GM23248 (cell line): ENCODE measurements at regions not wholly inside any gene's neighbourhood (a gene's known extent, or its start where the extent isn't known, plus 50 kb on each side); places are given as distances from the start of the nearest gene placed in this dataset.

Source experiments
- DNase-seq: peaks from one replicate; pipeline ENCODE4 v3.0.0-alpha.2; 2015
- H2AFZ ChIP-seq: fragments of 200-600 bp; sonication (generic); 2 replicates; pipeline ENCODE4 v1.6.1; 2016; ENCODE audit warnings: antibody characterized with exemption
- H3F3A ChIP-seq: fragments of 200-600 bp; sonication (generic); 2 replicates; pipeline ENCODE4 v1.6.1; 2016; ENCODE audit warnings: mild to moderate bottlenecking, antibody characterized with exemption, mixed run types; ENCODE audit not compliant: insufficient read depth
- H3K27ac ChIP-seq: fragments of 200-600 bp; sonication (generic); 2 replicates; pipeline ENCODE4 v1.5.1; 2016; ENCODE audit warnings: mild to moderate bottlenecking
- H3K27me3 ChIP-seq: fragments of 200-600 bp; sonication (generic); replicated peaks from 2 replicates; pipeline ENCODE4 v1.6.1; 2016; ENCODE audit warnings: mild to moderate bottlenecking; ENCODE audit not compliant: insufficient read depth
- H3K36me3 ChIP-seq: fragments of 200-600 bp; sonication (generic); 2 replicates; pipeline ENCODE4 v1.6.1; 2016; ENCODE audit warnings: low read depth, mild to moderate bottlenecking
- H3K4me1 ChIP-seq: fragments of 200-600 bp; sonication (generic); 2 replicates; pipeline ENCODE4 v1.6.1; 2016; ENCODE audit warnings: mild to moderate bottlenecking; ENCODE audit not compliant: insufficient read depth
- H3K4me2 ChIP-seq: fragments of 200-600 bp; sonication (generic); one replicate; pipeline ENCODE4 v1.6.1; 2016; ENCODE audit warnings: mild to moderate bottlenecking; ENCODE audit not compliant: unreplicated experiment
- H3K4me3 ChIP-seq: fragments of 200-600 bp; sonication (generic); 2 replicates; pipeline ENCODE4 v1.5.1; 2016; ENCODE audit warnings: mild to moderate bottlenecking
- H3K79me2 ChIP-seq: fragments of 200-600 bp; sonication (generic); 2 replicates; pipeline ENCODE4 v1.6.1; 2016; ENCODE audit warnings: mild to moderate bottlenecking; ENCODE audit not compliant: insufficient read depth
- H3K9ac ChIP-seq: fragments of 200-600 bp; sonication (generic); 2 replicates; pipeline ENCODE4 v1.6.1; 2016; ENCODE audit warnings: mild to moderate bottlenecking
- H3K9me2 ChIP-seq: fragments of 200-600 bp; sonication (generic); 2 replicates; pipeline ENCODE4 v1.6.1; 2016; ENCODE audit warnings: mixed run types, mild to moderate bottlenecking, moderate library complexity; ENCODE audit not compliant: insufficient read depth
- H3K9me3 ChIP-seq: fragments of 200-600 bp; sonication (generic); one replicate; pipeline ENCODE4 v1.6.1; 2017; ENCODE audit warnings: low read depth
- H4K20me1 ChIP-seq: fragments of 200-600 bp; sonication (generic); 2 replicates; pipeline ENCODE4 v1.6.0; 2016; ENCODE audit not compliant: insufficient read depth
- EZH2 ChIP-seq: fragments of 200-600 bp; sonication (generic); IDR thresholded peaks from 2 replicates; pipeline ENCODE4 v1.6.1; 2018; ENCODE audit warnings: antibody characterized with exemption, mild to moderate bottlenecking; ENCODE audit not compliant: insufficient read depth, poor library complexity, severe bottlenecking
- EZH2phosphoT487 ChIP-seq: fragments of 200-600 bp; sonication (generic); IDR thresholded peaks from 2 replicates; pipeline ENCODE4 v1.6.1; 2018; ENCODE audit warnings: antibody characterized with exemption, moderate library complexity, mild to moderate bottlenecking, low read depth; ENCODE audit not compliant: insufficient read depth
- WGBS, 2 experiments: methylation state at CpG; one replicate each; pipeline ENCODE4 v1.1.6; 2015 to 2017; ENCODE audit warnings: low lambda C conversion rate in 2 of 2, low coverage in 1 of 2; ENCODE audit errors: missing lambda C conversion rate in 2 of 2; 5-methylcytosine and 5-hydroxymethylcytosine counted together
- in situ Hi-C: fragments of 300-500 bp; cut with MboI; formaldehyde crosslinking; loops from 2 replicates; pipeline ENCODE4 v1.15.0; 2020

DNA sequence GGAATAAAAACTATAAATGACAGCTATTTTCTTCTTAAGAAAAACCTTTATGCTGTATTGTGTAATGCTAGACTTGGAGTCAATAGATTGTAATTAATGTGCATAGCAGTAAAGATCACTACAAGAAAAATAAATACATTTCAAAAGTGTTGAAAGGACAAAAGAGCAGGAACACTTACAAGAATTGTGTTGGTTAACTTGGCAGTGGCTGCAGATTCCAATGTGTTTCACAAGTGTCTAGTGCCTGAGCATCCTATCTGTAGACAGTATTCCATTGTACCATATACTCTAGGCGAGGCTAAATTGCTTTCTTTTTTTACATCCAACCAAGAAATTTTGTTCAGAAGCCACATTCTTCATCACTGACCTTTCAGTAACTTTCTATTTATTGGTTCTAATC lies 924.1 kb downstream of the EPHA7 start:
- in situ Hi-C loops: no loop called here
- DNase-seq: no peak
- Histone ChIP-seq H3K9me3 (peaks cover 2% of the 10 kb centered on the region), H3K36me3 (no peaks in the 10 kb centered on the region), H3K4me1 (no peaks in the 10 kb centered on the region), H3K4me2 (no peak overlapping the region), H3K9me2 (no peaks in the 10 kb centered on the region), H4K20me1 (no peaks in the 10 kb centered on the region), H3K4me3 (no peak overlapping the region), H3K79me2 (no peaks in the 10 kb centered on the region), H2AFZ (no peak overlapping the region), H3K9ac (no peak overlapping the region), H3K27me3 (no peaks in the 10 kb centered on the region), H3F3A (no peaks in the 10 kb centered on the region), H3K27ac (no peak overlapping the region)
- 0 to 3% methylated on average over 1 of the region's 1 CpG for WGBS, 2 experiments
- TF ChIP-seq EZH2phosphoT487 (no peak), EZH2 (no peak)

DNA sequence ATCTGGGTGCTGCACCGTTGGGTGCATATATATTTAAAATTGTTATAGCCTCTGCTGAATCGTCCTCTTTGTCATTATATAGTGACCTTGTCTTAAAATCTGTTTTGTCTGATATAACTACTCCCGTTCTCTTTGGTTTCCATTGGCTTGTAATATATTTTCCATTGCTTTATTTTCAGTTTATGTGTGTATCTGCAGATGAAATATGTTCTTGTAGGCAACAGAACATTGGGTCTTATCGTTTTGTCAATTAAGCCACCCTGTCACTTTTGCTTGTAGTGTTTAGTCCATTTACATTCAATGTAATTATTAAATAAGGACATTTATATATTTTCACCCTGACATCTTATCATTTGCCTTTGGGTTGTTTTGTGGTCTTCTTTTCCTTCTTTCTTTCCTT lies 933.9 kb downstream of the EPHA7 start:
- in situ Hi-C loops: no loop called here
- no peak overlapping the region for H3K4me3 ChIP-seq

DNA sequence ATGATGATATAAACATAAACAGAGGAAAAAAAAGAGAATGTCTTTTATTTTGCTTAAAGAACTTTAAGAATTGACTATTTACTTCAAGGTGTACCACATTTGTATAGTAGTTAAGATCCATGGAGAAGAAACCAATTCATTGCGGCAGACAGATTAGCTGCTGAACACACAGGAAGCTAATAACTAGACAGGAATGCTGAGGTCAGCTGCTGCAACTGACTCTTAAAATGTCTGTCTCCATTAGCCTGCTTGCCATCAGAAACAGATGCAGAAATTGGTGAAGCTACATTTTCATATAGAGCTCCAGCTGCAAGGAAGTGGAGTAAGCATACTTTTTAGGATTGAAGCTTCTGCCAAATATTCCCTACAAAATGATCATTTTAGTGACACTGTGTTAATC lies 939.5 kb downstream of the EPHA7 start:
- H3K36me3 ChIP-seq: no peaks in the 10 kb centered on the region
- H2AFZ ChIP-seq: no peak overlapping the region
- no peaks in the 10 kb centered on the region for H3K79me2 ChIP-seq
- H3K9me3 ChIP-seq: no peaks in the 10 kb centered on the region
- H3K4me2 ChIP-seq: no peak overlapping the region
- no peak for TF ChIP-seq EZH2phosphoT487
- TF ChIP-seq EZH2: no peak
- H4K20me1 ChIP-seq: no peaks in the 10 kb centered on the region
- in situ Hi-C loops: no loop called here
- no peak overlapping the region for H3K4me3 ChIP-seq
- no peak overlapping the region for H3K9ac ChIP-seq
- DNase-seq: no peak
- no peaks in the 10 kb centered on the region; the same call in 1 of the 2 replicates for H3K9me2 ChIP-seq
- WGBS, 2 experiments: 5 to 10% methylated on average over 1 of the region's 1 CpG
- H3K27me3 ChIP-seq: no peaks in the 10 kb centered on the region
- H3K4me1 ChIP-seq: no peaks in the 10 kb centered on the region
- no peaks in the 10 kb centered on the region for H3F3A ChIP-seq
- H3K27ac ChIP-seq: no peak overlapping the region

More for the DNA sequence above, 933.9 kb downstream of the EPHA7 start:
- 15 to 19% methylated on average over 4 of the region's 4 CpGs for WGBS, 2 experiments
- Histone ChIP-seq H3K27me3 (no peaks in the 10 kb centered on the region), H3K9me2 (no peaks in the 10 kb centered on the region), H3K4me1 (no peaks in the 10 kb centered on the region), H3K36me3 (no peaks in the 10 kb centered on the region), H4K20me1 (no peaks in the 10 kb centered on the region), H3K27ac (no peak overlapping the region), H3K9me3 (no peaks in the 10 kb centered on the region), H3K4me2 (no peak overlapping the region), H3K79me2 (no peaks in the 10 kb centered on the region), H2AFZ (no peak overlapping the region), H3K9ac (no peak overlapping the region), H3F3A (no peaks in the 10 kb centered on the region)
- TF ChIP-seq EZH2phosphoT487 (no peak), EZH2 (no peak)
- no peak for DNase-seq

DNA sequence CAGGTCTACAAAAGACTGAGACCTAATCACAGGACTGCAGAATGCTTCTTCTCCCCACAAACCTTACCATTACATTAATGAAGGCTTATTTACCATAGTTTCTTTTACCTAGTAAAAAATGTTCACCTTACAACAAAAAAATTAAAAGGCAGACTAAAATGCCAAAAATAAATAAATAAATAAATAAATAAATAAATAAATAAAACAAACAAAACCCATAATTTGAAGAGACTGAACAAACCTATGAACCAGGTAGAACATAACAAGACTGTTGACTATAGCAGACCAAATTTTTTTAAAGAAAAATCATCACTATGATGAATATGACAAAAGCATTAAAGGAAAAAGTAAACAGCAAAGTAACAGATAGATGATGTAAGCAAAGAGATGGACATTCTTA lies 946.3 kb downstream of the EPHA7 start:
- TF ChIP-seq EZH2: no peak
- TF ChIP-seq EZH2phosphoT487: no peak

DNA sequence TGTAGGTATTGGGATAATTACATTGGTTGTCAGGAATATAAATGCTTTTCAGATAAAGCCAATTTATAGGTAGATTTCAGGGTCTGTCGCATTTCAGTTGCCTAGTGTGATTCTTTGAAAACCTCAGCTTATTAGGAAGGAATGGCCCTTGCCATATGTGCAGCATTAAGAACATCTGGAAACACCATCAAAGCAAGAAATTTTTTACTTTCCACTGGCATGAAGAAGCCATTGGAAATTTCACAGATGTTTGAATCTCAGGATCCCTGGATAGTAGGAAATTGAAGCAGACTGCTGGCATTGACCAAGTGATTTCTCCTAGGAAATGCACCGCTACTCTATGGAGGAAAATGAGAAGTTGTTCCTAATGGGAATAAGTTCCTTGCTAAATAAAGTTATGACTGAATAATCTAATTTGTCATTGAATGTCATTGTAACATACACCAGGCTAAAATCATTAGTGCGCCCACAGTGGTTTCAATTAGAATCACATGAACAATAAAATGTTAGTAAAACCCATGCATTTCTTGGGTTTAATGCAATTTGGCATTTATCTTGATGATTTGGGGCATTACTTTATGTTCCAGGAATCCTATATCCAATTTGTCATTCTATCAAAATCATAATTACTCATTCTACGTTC lies 950.1 kb downstream of the EPHA7 start:
- H3K27me3 ChIP-seq: no peaks in the 10 kb centered on the region
- TF ChIP-seq EZH2phosphoT487 (no peak), EZH2 (no peak)
- H3K9ac ChIP-seq: no peak overlapping the region
- H3K9me3 ChIP-seq: no peaks in the 10 kb centered on the region
- no peaks in the 10 kb centered on the region for H3K79me2 ChIP-seq
- DNase-seq: no peak
- no peaks in the 10 kb centered on the region for H4K20me1 ChIP-seq
- WGBS, 2 experiments: 2 to 3% methylated on average over 4 of the region's 4 CpGs
- H2AFZ ChIP-seq: no peak overlapping the region
- in situ Hi-C loops: no loop called here
- H3K27ac ChIP-seq: no peak overlapping the region
- H3K4me2 ChIP-seq: no peak overlapping the region
- H3K36me3 ChIP-seq: no peaks in the 10 kb centered on the region
- H3K4me1 ChIP-seq: no peaks in the 10 kb centered on the region
- H3K9me2 ChIP-seq: no peaks in the 10 kb centered on the region
- no peaks in the 10 kb centered on the region for H3F3A ChIP-seq
- H3K4me3 ChIP-seq: no peak overlapping the region

More for the DNA sequence above, 946.3 kb downstream of the EPHA7 start:
- Histone ChIP-seq H3K27ac (no peak overlapping the region), H3K4me2 (no peak overlapping the region), H3K9me2 (no peaks in the 10 kb centered on the region; the same call in 1 of the 2 replicates), H3K79me2 (no peaks in the 10 kb centered on the region), H3K4me1 (no peaks in the 10 kb centered on the region), H4K20me1 (no peaks in the 10 kb centered on the region), H3K36me3 (no peaks in the 10 kb centered on the region), H3K9me3 (no peaks in the 10 kb centered on the region), H2AFZ (no peak overlapping the region), H3K27me3 (no peaks in the 10 kb centered on the region), H3F3A (no peaks in the 10 kb centered on the region), H3K4me3 (no peak overlapping the region), H3K9ac (no peak overlapping the region)
- in situ Hi-C loops: no loop called here
- no peak for DNase-seq
